Astrocyte of the cerebellum (primary cell): ENCODE measurements at regions not wholly inside any gene's neighbourhood (a gene's known extent, or its start where the extent isn't known, plus 50 kb on each side); places are given as distances from the start of the nearest gene placed in this dataset.

Source experiments
- DNase-seq: peaks from one replicate; pipeline ENCODE4 v3.0.0-alpha.2; 2011; ENCODE audit warnings: low read depth
- H3K4me3 ChIP-seq: 2 replicates; pipeline ENCODE4 v1.5.1; 2011; ENCODE audit warnings: mild to moderate bottlenecking, low read depth, low read length, moderate library complexity
- in situ Hi-C: cut with HindIII; loops from 2 replicates; pipeline ENCODE4 v1.10.0; 2017; ENCODE audit warnings: low sequenced_read_pairs
- TF ChIP-seq, protein P1 (sequence below): IDR thresholded peaks from 2 replicates; pipeline ENCODE4 v1.5.1; 2012; ENCODE audit warnings: low read length, low read depth, moderate library complexity, mild to moderate bottlenecking; ENCODE audit errors: missing control alignments

DNA sequence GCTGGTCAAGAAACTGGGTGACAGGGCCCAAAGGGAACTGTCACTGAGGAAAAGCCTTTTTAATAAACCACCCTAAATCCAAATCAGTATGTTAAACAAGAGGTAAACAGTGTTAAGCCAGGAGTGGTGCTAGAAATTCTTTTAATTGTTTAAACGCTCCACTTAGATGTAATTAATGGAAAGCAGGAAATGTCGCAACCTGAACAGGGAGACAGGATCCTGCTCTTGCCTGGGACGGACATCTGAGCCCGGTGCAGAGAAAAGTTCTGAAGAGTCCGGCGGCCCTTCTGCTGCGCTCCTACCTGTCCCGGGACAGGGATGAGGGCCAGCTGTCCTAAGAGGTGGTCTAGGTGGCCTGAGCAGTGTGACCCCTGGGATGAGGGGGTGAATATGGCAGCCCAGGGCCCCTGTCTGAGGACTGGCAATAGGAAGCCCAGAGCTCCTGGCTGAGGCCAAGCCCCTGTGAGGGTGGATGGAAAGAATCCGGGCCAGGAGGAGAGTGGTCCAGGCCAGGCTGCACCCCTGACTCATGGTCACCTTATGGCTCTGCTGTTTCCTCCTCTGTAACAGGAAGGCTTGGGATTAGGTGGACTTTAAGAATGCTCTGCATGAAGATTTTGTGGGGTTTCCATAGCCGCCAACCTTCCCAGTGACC, 112.8 kb upstream of the GJB6 start:
- TF ChIP-seq, protein P1, sequence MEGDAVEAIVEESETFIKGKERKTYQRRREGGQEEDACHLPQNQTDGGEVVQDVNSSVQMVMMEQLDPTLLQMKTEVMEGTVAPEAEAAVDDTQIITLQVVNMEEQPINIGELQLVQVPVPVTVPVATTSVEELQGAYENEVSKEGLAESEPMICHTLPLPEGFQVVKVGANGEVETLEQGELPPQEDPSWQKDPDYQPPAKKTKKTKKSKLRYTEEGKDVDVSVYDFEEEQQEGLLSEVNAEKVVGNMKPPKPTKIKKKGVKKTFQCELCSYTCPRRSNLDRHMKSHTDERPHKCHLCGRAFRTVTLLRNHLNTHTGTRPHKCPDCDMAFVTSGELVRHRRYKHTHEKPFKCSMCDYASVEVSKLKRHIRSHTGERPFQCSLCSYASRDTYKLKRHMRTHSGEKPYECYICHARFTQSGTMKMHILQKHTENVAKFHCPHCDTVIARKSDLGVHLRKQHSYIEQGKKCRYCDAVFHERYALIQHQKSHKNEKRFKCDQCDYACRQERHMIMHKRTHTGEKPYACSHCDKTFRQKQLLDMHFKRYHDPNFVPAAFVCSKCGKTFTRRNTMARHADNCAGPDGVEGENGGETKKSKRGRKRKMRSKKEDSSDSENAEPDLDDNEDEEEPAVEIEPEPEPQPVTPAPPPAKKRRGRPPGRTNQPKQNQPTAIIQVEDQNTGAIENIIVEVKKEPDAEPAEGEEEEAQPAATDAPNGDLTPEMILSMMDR, result no peak

DNA sequence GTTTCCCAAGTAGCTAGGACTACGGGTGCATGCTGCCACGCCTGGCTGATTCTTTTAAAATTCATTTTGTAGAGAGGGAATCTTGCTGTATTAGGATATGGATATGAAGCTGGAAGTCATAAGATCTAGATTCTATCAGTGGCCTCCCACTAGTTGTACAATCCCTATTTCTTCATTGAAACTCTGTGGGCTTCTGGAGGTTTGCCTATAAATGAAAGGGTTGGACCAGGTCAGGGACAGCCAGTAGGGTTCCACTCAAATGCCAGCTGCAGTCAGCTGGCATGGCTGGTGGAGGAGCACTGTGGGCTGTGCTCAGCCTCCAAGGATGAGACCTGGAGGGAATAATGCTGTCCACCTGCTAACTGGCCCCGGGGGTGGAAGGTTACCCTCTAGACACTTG, 110.2 kb upstream of the GJB6 start:
- DNase-seq, result no peak
- TF ChIP-seq, protein P1, result no peak
- in situ Hi-C loops, result no loop called here
- H3K4me3 ChIP-seq, result no peak overlapping the region

More for the DNA sequence above, 112.8 kb upstream of the GJB6 start:
- DNase-seq, result no peak
- in situ Hi-C loops, result no loop called here
- H3K4me3 ChIP-seq, result no peak overlapping the region

- TF ChIP-seq, protein P1, result no peak
- no peak for DNase-seq
- in situ Hi-C loops, result no loop called here
- no peak overlapping the region for H3K4me3 ChIP-seq
These were observed 108.6 kb upstream of the GJB6 start for GRCh38 chr13:20340759-20341171.

DNA sequence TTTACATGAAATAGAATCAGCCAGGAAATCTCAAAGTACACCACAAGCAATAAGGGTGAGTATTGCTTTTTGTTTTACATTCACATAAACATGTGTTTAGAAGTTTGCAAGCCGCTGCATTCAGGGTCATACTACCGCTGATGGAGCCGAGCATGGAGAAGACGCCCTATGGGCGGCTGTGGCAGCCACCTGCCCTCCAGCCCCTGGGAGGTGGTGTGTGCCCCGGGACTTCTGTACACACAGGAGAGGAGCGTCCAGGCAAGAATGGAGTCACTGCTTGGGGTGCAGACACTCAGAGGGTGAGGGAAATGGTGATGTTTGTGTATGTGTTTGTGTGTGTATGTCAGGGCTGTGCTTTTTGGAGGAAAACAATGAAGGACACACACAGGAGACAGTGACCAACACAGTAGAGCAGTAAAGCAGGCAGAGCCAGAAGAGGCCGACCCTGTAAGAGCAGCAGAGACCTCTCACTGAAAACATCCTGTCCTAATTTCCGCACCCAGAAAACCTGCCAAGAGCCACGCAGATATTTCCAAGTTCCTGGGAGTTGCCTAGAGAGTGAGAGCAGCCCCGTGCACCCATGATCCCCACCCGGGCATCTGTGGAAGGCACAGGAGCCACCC, 108.1 kb upstream of the GJB6 start:
- TF ChIP-seq, protein P1, result no peak
- in situ Hi-C loops, result no loop called here
- H3K4me3 ChIP-seq, result no peak overlapping the region
- no peak for DNase-seq

- no peak overlapping the region for H3K4me3 ChIP-seq
- in situ Hi-C loops, result no loop called here
- TF ChIP-seq, protein P1, result no peak
- DNase-seq, result no peak
These were observed 105.9 kb upstream of the GJB6 start for GRCh38 chr13:20337884-20338551.

DNA sequence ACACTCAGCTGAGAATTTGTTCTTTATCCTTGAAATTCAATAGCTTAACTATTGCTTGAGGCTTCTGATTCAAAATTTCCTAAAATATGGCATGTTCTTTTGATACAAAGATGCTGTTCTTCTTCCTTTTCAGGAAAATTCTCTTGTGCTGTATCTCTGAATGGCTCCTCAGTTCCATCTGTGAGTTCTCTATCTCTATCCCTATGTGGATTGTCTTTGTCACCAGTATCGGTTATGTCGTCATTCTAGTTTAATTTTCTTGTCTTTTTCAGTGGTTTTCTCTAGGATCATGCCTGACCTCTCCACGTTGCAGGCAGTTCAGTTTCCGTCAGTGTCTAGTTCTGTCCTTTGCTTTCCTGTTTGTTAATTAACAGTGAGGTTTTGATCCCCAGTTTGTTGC, 104.6 kb upstream of the GJB6 start:
- TF ChIP-seq, protein P1, result no peak
- in situ Hi-C loops, result no loop called here
- no peak for DNase-seq
- H3K4me3 ChIP-seq, result no peak overlapping the region
